ENCODE measurements at regions not wholly inside any gene's neighbourhood (a gene's known extent, or its start where the extent isn't known, plus 50 kb on each side); places are given as distances from the start of the nearest gene placed in this dataset.

DNA sequence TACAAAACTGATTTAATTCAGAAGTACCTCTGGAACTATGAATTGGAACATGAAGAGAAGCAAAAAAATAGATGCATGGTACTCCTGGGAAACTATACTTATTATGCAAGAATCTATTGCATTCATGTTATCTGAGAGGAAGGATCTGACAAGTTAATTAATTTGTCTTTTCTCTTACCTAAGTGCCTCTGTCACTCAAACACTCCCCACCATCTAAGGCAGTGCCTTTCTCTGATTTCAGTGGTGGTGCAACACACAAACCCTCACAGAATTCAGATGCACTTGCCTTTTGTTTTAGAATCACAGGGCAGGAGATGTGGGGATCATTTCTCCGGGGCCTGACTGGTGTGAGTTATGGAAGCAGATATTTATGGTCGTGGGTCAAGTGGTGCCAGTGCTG lies 52.5 kb upstream of the C9orf72 start:
- Histone ChIP-seq H3K27me3 (no peaks in the 10 kb centered on the region), H3K27ac (no peak overlapping the region), H3K9me3 (no peaks in the 10 kb centered on the region), H3K4me3 (no peak overlapping the region), H3K36me3 (no peaks in the 10 kb centered on the region), H3K4me1 (peaks cover 0 to 5% (median 2%) of the 10 kb centered on the region in 4 donors)
- intact Hi-C loops (cut with DNase I) = no loop called here
- WGBS, 2 donors = 25 to 59% methylated on average over 2 of the region's 2 CpGs
- TF ChIP-seq POLR2A (IDR thresholded peaks at IDR 0.05) (no peak), POLR2AphosphoS5 (IDR thresholded peaks at IDR 0.05) (no peak), CTCF (IDR thresholded peaks at IDR 0.05) (no peak), EP300 (IDR thresholded peaks at IDR 0.05) (no peak)
- DNase-seq = no peak

DNA sequence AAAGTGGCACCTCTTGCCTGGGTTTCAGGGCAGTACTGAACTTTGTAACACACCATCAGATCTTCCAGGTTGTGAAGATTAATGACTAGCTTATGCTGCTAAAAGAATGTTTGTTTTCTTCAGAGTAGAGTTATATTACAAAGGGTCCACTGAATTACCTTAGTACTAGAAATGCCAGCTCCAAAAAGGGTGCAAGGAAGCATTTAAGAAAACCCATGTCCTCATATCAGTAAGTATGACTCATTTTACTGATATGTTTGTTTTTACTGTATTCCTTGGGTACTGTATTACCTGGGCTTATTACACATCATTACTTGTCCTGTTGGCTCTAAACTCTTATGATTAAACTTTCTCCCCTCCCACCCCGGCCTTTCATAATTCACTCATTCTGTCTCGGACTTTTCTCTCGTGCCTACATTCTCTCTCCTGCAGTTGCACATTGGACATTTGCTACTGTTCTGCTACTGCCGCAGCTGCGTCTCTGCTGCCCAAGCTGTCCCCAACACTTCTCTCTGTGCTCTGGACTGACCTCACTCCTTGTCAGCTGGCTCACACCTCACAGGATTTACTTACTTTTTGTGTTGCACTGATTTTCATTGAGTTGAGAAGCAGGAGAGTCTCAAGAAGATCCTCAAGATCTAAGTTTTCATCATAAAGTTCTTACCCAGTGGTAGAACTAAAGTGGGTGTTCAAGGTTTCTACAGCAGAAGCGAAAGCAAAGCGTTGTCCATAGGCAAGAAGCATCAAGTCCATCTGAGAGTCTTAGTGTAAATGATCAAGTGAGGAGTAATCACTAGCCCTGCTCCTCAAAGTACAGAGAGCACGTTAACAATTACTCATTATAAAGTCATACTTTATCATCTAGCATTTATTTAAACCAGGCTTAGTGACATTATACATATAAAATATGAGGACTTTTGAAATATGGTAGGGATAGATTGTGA lies 53.2 kb upstream of the C9orf72 start:
- intact Hi-C loops (cut with DNase I) = no loop called here
- no peak for TF ChIP-seq POLR2A (IDR thresholded peaks at IDR 0.05)
- TF ChIP-seq EP300 (IDR thresholded peaks at IDR 0.05) = no peak
- no peak for TF ChIP-seq POLR2AphosphoS5 (IDR thresholded peaks at IDR 0.05)

DNA sequence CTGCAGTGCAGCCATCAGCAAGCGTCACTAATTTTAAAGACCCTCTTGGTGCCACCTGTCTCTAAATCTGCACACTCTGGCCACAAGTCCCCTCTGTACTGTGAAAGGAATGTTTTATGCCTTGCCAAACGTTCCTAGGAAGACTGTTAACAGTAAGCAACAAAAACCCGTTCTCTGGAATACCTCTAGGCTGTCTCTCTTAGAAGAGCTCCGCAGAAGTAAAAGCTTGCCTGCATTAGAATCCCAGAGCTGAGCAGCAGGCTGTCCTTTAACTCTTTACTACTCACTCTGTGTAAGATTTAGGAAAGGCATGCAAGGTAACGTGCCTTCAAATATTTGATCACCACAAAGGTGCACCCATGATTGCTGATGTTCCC lies 53.9 kb upstream of the C9orf72 start:
- Histone ChIP-seq H3K27me3 (no peaks in the 10 kb centered on the region), H3K27ac (peak overlapping the region in 1 of 4 donors; percentile 59), H3K9me3 (no peaks in the 10 kb centered on the region), H3K36me3 (no peaks in the 10 kb centered on the region), H3K4me3 (peak overlapping the region in 1 of 4 donors; percentile 6), H3K4me1 (peaks cover 0 to 5% (median 2%) of the 10 kb centered on the region in 4 donors)
- 65 to 70% methylated on average over 5 of the region's 5 CpGs for WGBS, 2 donors
- intact Hi-C loops (cut with DNase I) = no loop called here
- DNase-seq = no peak
- TF ChIP-seq POLR2A (IDR thresholded peaks at IDR 0.05) (no peak), POLR2AphosphoS5 (IDR thresholded peaks at IDR 0.05) (no peak), EP300 (IDR thresholded peaks at IDR 0.05) (no peak), CTCF (IDR thresholded peaks at IDR 0.05) (no peak)

More for the DNA sequence above, 53.2 kb upstream of the C9orf72 start:
- no peaks in the 10 kb centered on the region for H3K36me3 ChIP-seq
- no peaks in the 10 kb centered on the region for H3K9me3 ChIP-seq
- H3K4me3 ChIP-seq = peak overlapping the region in 1 of 4 donors; percentile 6
- WGBS, 2 donors = 36 to 72% methylated on average over 8 of the region's 8 CpGs
- DNase-seq = no peak
- H3K4me1 ChIP-seq = peaks cover 0 to 5% (median 2%) of the 10 kb centered on the region in 4 donors
- no peaks in the 10 kb centered on the region for H3K27me3 ChIP-seq
- peak overlapping the region in 1 of 4 donors; percentile 59 for H3K27ac ChIP-seq

DNA sequence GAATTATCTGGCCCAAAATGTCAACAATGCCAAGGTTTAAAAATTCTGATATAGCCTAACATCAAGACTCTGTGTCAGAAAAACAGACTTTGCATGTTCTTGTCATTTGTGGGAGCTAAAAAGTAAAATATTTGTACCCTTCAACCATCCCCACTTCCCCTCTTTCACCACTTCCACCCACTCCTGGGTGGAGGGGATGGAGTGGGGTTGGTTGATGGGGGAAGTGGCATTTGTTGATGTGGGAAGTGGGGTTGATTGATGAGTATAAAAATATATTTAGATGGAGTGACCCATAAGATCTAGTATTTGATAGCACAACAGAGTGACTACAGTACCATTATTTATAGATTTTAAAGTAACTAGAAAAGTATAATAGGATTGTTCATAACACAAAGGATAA lies 55.0 kb upstream of the C9orf72 start:
- DNase-seq = no peak
- Histone ChIP-seq H3K9me3 (no peaks in the 10 kb centered on the region), H3K36me3 (no peaks in the 10 kb centered on the region), H3K4me3 (no peak overlapping the region), H3K27ac (no peak overlapping the region), H3K4me1 (peaks cover 0 to 5% (median 2%) of the 10 kb centered on the region in 4 donors), H3K27me3 (no peaks in the 10 kb centered on the region)
- intact Hi-C loops (cut with DNase I) = no loop called here
- TF ChIP-seq CTCF (IDR thresholded peaks at IDR 0.05) (no peak), EP300 (IDR thresholded peaks at IDR 0.05) (no peak), POLR2A (IDR thresholded peaks at IDR 0.05) (no peak), POLR2AphosphoS5 (IDR thresholded peaks at IDR 0.05) (no peak)

- Histone ChIP-seq H3K4me1 (peaks cover 0 to 5% (median 2%) of the 10 kb centered on the region in 4 donors), H3K27ac (no peak overlapping the region), H3K36me3 (no peaks in the 10 kb centered on the region), H3K27me3 (no peaks in the 10 kb centered on the region), H3K9me3 (no peaks in the 10 kb centered on the region), H3K4me3 (no peak overlapping the region)
- DNase-seq = no peak
- intact Hi-C loops (cut with DNase I) = no loop called here
- TF ChIP-seq POLR2AphosphoS5 (IDR thresholded peaks at IDR 0.05) = no peak
- TF ChIP-seq EP300 (IDR thresholded peaks at IDR 0.05) = no peak
- no peak for TF ChIP-seq POLR2A (IDR thresholded peaks at IDR 0.05)
- no peak for TF ChIP-seq CTCF (IDR thresholded peaks at IDR 0.05)
- 83 to 94% methylated on average over 2 of the region's 2 CpGs for WGBS, 2 donors
Observed at GRCh38 chr9:27629425-27629824, 56.1 kb upstream of the C9orf72 start.

All from sigmoid colon (tissue), 6 donors.